ENCODE measurements at regions not wholly inside any gene's neighbourhood (a gene's known extent, or its start where the extent isn't known, plus 50 kb on each side); places are given as distances from the start of the nearest gene placed in this dataset.

- DNase-seq: no peak
Measured at GRCh38 chr16:73204359-73205152, 156.6 kb upstream of the ZFHX3 start.

GRCh38 chr16:73202161-73202729 is 154.3 kb upstream of the ZFHX3 start:
- no peak for DNase-seq

GRCh38 chr16:73199214-73199613 is 151.3 kb upstream of the ZFHX3 start:
- no peak for DNase-seq

GRCh38 chr16:73198481-73198880 is 150.6 kb upstream of the ZFHX3 start:
- no peak for DNase-seq

- no peak for DNase-seq
Measured at GRCh38 chr16:73197598-73197997, 149.7 kb upstream of the ZFHX3 start.

- no peak for DNase-seq
Measured at GRCh38 chr16:73196670-73197069, 148.7 kb upstream of the ZFHX3 start.

- no peak for DNase-seq
Measured at GRCh38 chr16:73193464-73193863, 145.5 kb upstream of the ZFHX3 start.

GRCh38 chr16:73192232-73192894 is 144.4 kb upstream of the ZFHX3 start:
- DNase-seq: no peak

GRCh38 chr16:73191660-73192046 is 143.7 kb upstream of the ZFHX3 start:
- DNase-seq: no peak

- DNase-seq: no peak
Measured at GRCh38 chr16:73190688-73191659, 143.0 kb upstream of the ZFHX3 start.

GRCh38 chr16:73190256-73190655 is 142.3 kb upstream of the ZFHX3 start:
- DNase-seq: no peak

GRCh38 chr16:73189136-73189535 is 141.2 kb upstream of the ZFHX3 start:
- no peak for DNase-seq

GRCh38 chr16:73186752-73187601 is 139.0 kb upstream of the ZFHX3 start:
- no peak for DNase-seq

- no peak for DNase-seq
Measured at GRCh38 chr16:73185737-73186136, 137.8 kb upstream of the ZFHX3 start.

GRCh38 chr16:73183611-73184092 is 135.7 kb upstream of the ZFHX3 start:
- no peak for DNase-seq

- no peak for DNase-seq
Measured at GRCh38 chr16:73179705-73180331, 131.9 kb upstream of the ZFHX3 start.

GRCh38 chr16:73177729-73178295 is 129.9 kb upstream of the ZFHX3 start:
- DNase-seq: no peak

- no peak for DNase-seq
Measured at GRCh38 chr16:73176577-73177013, 128.7 kb upstream of the ZFHX3 start.

- no peak for DNase-seq
Measured at GRCh38 chr16:73172973-73173709, 125.2 kb upstream of the ZFHX3 start.

Data from stimulated activated naive CD4-positive, alpha-beta T cell treated with Interleukin-2 at 50 U/mL for 16 hours (primary cell).